GM19035 (cell line): ENCODE measurements at regions not wholly inside any gene's neighbourhood (a gene's known extent, or its start where the extent isn't known, plus 50 kb on each side); places are given as distances from the start of the nearest gene placed in this dataset.

Source experiments
- ATAC-seq: cut with Tn5 transposase; IDR thresholded peaks from one replicate; pipeline ENCODE4 v1.9.1; 2021; ENCODE audit not compliant: unreplicated experiment

DNA sequence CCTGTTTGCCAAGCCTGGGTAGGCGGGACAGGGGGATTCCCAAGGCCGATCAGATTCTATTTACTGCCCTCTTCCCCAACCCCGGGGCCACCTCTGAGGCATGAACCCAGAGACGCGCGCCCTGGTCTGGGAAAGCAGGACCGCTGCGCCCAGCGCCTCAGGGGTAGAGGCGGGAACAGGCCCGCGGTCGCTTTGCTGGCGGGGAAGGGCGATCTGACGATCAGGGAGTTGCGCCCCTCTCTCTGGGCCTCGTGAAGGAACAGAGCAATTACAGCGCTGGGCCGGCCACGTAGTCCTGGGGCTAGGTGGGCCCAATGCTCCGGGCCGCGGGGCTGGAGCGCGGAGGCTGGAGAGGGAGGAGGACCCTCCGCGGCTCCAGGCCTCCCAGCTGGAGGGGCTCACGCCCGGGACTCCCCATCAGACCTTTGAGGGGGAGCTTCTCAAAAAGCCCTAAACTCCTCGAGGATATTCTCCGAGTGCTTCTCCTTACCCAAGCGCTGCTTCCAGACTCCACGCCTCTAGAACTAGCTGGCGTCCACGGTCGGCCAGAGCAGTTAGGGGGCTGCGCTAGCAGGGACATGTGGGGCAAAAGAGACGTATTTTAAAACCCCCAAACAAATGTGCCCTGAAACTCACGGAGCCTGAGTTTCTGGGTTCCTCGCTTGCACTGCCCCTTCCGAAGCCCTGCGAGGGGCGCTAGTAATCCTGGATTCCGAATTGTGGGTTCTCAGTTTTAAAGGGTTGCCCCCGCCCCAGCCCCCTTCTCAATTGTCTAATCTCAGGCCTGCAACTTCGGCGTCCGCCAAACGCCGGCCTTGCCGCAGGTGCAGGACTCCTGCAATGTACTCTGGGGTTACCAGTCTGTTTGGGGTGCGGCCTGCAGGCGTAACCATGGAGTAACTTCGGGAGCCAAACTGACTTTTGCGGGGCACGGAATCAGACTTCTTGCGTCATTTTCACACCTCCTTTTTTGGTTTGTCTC lies 57.6 kb downstream of the TMEM174 start:
- no peak for ATAC-seq

DNA sequence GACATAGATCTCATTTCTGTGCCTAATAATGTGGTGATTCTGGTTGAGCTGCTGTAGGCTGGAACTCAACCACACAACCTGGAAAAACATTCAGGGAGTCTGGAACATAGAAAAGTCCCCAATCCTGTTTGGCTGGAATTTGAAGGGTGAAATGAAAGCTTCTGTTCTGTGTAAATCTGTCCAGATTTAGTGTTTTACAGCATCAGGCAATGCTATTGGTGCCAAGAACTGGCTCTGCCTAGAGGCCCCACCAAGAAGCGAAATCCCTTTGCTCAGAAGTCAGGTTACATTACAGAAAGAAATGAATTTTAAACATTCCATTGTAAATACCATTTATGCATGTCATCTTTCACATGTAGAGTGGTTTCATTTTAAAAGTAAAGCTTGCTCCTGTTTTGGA lies 56.3 kb downstream of the TMEM174 start:
- no peak for ATAC-seq

DNA sequence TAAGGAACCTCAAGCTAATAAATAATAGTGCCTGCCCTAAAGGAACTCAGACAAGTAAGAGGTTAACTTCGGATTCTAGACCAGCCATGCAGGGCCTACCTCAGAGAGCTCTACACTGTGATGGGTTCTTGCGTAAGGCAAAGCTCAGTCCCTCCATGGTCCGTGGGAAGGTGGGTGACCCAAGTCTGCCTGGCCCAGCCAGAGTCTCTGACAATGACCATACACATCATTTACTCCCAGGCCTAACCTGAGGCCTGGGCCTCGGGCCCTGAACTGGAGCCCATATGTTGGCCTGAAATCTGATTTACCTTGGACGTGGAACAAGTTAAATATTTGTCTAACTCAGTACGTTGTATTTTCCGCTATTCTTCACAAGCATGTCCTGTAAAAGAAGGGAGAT lies 55.1 kb downstream of the TMEM174 start:
- no peak for ATAC-seq
